HepG2 (cell line): ENCODE measurements at regions not wholly inside any gene's neighbourhood (a gene's known extent, or its start where the extent isn't known, plus 50 kb on each side); places are given as distances from the start of the nearest gene placed in this dataset.

Experiments used
- ATAC-seq: fragments of 200-7000 bp; cut with Tn5 transposase; 3 replicates; pipeline ENCODE4 v1.9.1; 2020; ENCODE audit warnings: mild to moderate bottlenecking, moderate library complexity
- BruUV-seq: library from RNA; stranded (reverse); fragments of 400-500 nt; replicated peaks from 2 replicates; lab custom pipeline; 2021; lab: Mats Ljungman, UMichigan
- CTCF ChIA-PET: fragments of 300-600 bp; formaldehyde crosslinking; extraction: SDS; loops from one replicate; lab custom pipeline; 2021; ENCODE audit warnings: low total read pairs, inconsistent platforms, low intra/inter-chr PET ratio; lab: Yijun Ruan, JAX
- POLR2A ChIA-PET: fragments of 350-600 bp; sonication (Branson Sonifier 250); formaldehyde crosslinking; loops from one replicate; lab custom pipeline; 2020; ENCODE audit warnings: antibody characterized with exemption, inconsistent platforms; lab: Yijun Ruan, JAX
- DNase-seq: peaks from one replicate; pipeline ENCODE4 v3.0.0-alpha.2; 2015; ENCODE audit warnings: low spot score
- FAIRE-seq: peaks from 3 replicates; lab custom pipeline; 2011; peaks lifted over from hg19 to GRCh38; lab: Jason Lieb, UNC
- H2AFZ ChIP-seq: one replicate; pipeline ENCODE4 v1.6.1; 2011; ENCODE audit warnings: low read length, inconsistent platforms
- H3K27ac ChIP-seq: fragments of 300-600 bp; 3 replicates; pipeline ENCODE4 v1.8.0; 2011; ENCODE audit warnings: mixed run types, mild to moderate bottlenecking, mixed read lengths, low read length, inconsistent platforms; ENCODE audit not compliant: insufficient read depth; ENCODE audit errors: extremely low read length
- H3K27me3 ChIP-seq, 2 experiments: fragments of 200-600 bp in 1 of 2; 2 replicates in 1 of 2; 3 replicates in 1 of 2; pipeline versions ENCODE4 v1.6.0 to v1.8.0; 2011; ENCODE audit warnings: low read length in 2 of 2, mild to moderate bottlenecking in 2 of 2, moderate library complexity in 2 of 2, inconsistent platforms in 1 of 2; ENCODE audit not compliant: insufficient read depth in 2 of 2, control insufficient read depth in 1 of 2
- H3K36me3 ChIP-seq, 2 experiments: fragments of 200-600 bp in 1 of 2; replicated peaks in 1 of 2; 2 replicates in 1 of 2; 3 replicates in 1 of 2; pipeline versions ENCODE4 v1.5.1 to v1.8.0; 2011; ENCODE audit warnings: low read length in 2 of 2, inconsistent platforms in 1 of 2; ENCODE audit not compliant: insufficient read depth in 2 of 2, control insufficient read depth in 1 of 2
- H3K4me1 ChIP-seq: 2 replicates; pipeline ENCODE4 v1.5.1; 2012; ENCODE audit warnings: low read length, inconsistent platforms; ENCODE audit not compliant: insufficient read depth
- H3K4me2 ChIP-seq: 2 replicates; pipeline ENCODE4 v1.6.0; 2011; ENCODE audit warnings: low read depth, low read length, inconsistent platforms
- H3K4me3 ChIP-seq, 3 experiments: fragments of 200-600 bp in 1 of 3; sonication (generic), shearing (Covaris generic) in 1 of 3; replicated peaks in 1 of 3; 2 replicates each; pipeline ENCODE4 v1.5.1; 2011 to 2016; ENCODE audit warnings: low read length in 3 of 3, inconsistent platforms in 2 of 3, low read depth in 2 of 3, mild to moderate bottlenecking in 2 of 3, control low read depth in 1 of 3, mixed read lengths in 1 of 3; ENCODE audit not compliant: insufficient read depth in 1 of 3
- H3K79me2 ChIP-seq: one replicate; pipeline ENCODE4 v1.6.1; 2011; ENCODE audit warnings: low read length, inconsistent platforms; ENCODE audit not compliant: insufficient read depth
- H3K9ac ChIP-seq: 2 replicates; pipeline ENCODE4 v1.6.0; 2011; ENCODE audit warnings: mild to moderate bottlenecking, low read depth, low read length, inconsistent platforms; ENCODE audit not compliant: insufficient read depth
- H3K9me3 ChIP-seq: 2 replicates; pipeline ENCODE4 v1.5.1; 2012; ENCODE audit warnings: mild to moderate bottlenecking, low read length
- H4K20me1 ChIP-seq: 2 replicates; pipeline ENCODE4 v1.6.0; 2011; ENCODE audit warnings: inconsistent platforms, mild to moderate bottlenecking, low read length, moderate library complexity; ENCODE audit not compliant: insufficient read depth
- BHLHE40 ChIP-seq: IDR thresholded peaks from 2 replicates; pipeline ENCODE4 v1.6.1; 2011; ENCODE audit warnings: low read length, improper control_type of control experiment
- CREB1 ChIP-seq, 2 experiments: fragments of 450-650 bp in 1 of 2; IDR thresholded peaks; 2 replicates each; pipeline ENCODE4 v1.6.1; 2016 to 2017; ENCODE audit warnings: control low read depth in 1 of 2, mild to moderate bottlenecking in 1 of 2, missing compliant biosample characterization in 1 of 2, missing genetic modification characterization in 1 of 2
- FIP1L1 ChIP-seq: fragments of 200-400 bp; formaldehyde crosslinking; IDR thresholded peaks from 2 replicates; pipeline ENCODE4 v1.6.1; 2018; ENCODE audit warnings: low read depth, mild to moderate bottlenecking, low read length, moderate library complexity, borderline replicate concordance; ENCODE audit not compliant: insufficient read depth
- KDM5B ChIP-seq: sonication (generic); formaldehyde crosslinking; IDR thresholded peaks from 2 replicates; pipeline ENCODE4 v1.4.0; 2020; ENCODE audit warnings: missing genetic modification reagents, mild to moderate bottlenecking, borderline replicate concordance
- SMARCC2 ChIP-seq: fragments of 450-650 bp; IDR thresholded peaks from 2 replicates; pipeline ENCODE4 v1.6.1; 2017; ENCODE audit warnings: antibody characterized with exemption, mild to moderate bottlenecking
- TAF15 ChIP-seq: fragments of 200-400 bp; formaldehyde crosslinking; IDR thresholded peaks from one replicate; pipeline ENCODE4 v1.6.1; 2018; ENCODE audit warnings: mild to moderate bottlenecking, low read depth, low read length; ENCODE audit not compliant: poor library complexity, severe bottlenecking
- ZNF143 ChIP-seq: sonication (generic); formaldehyde crosslinking; IDR thresholded peaks from 2 replicates; pipeline ENCODE4 v1.4.0; 2020; ENCODE audit warnings: missing genetic modification reagents
- ZNF207 ChIP-seq: fragments of 450-650 bp; IDR thresholded peaks from 2 replicates; pipeline ENCODE4 v1.6.1; 2016; ENCODE audit warnings: antibody characterized with exemption, borderline replicate concordance
- ZNF264 ChIP-seq: sonication (generic); formaldehyde crosslinking; IDR thresholded peaks from 2 replicates; pipeline ENCODE4 v1.4.0; 2020; ENCODE audit warnings: missing genetic modification reagents
- ZNF430 ChIP-seq: sonication (generic); formaldehyde crosslinking; IDR thresholded peaks from 2 replicates; pipeline ENCODE4 v1.9.0; 2021; ENCODE audit warnings: mild to moderate bottlenecking, missing genetic modification reagents
- ZNF501 ChIP-seq: sonication (generic); formaldehyde crosslinking; IDR thresholded peaks from 2 replicates; pipeline ENCODE4 v1.5.1; 2020; ENCODE audit warnings: mild to moderate bottlenecking, moderate library complexity, missing genetic modification reagents
- ZNF547 ChIP-seq: sonication (generic); formaldehyde crosslinking; IDR thresholded peaks from 2 replicates; pipeline ENCODE4 v1.5.1; 2020; ENCODE audit warnings: mild to moderate bottlenecking, missing genetic modification reagents
- ZNF780A ChIP-seq: sonication (generic); formaldehyde crosslinking; IDR thresholded peaks from 2 replicates; pipeline ENCODE4 v1.8.0; 2022; ENCODE audit warnings: mild to moderate bottlenecking, missing genetic modification reagents, moderate library complexity
- in situ Hi-C: cut with HindIII; loops from 2 replicates; pipeline ENCODE4 v1.10.0; 2017; ENCODE audit warnings: low pct_unique_long_range_greater_than_20kb; ENCODE audit not compliant: extremely low pct_ligation_motif_present
- intact Hi-C: fragments of 100-400 bp; cut with micrococcal nuclease; formaldehyde crosslinking; loops from one replicate; pipeline ENCODE4 v1.10.0; 2022; ENCODE audit not compliant: unreplicated experiment
- TF ChIP-seq, protein P1 (sequence below): sonication (generic); formaldehyde crosslinking; IDR thresholded peaks from 2 replicates; pipeline ENCODE4 v1.4.0; 2020; ENCODE audit warnings: missing genetic modification reagents
- TF ChIP-seq, protein P2 (sequence below): sonication (generic); formaldehyde crosslinking; IDR thresholded peaks from 2 replicates; pipeline ENCODE4 v1.9.0; 2021; ENCODE audit warnings: missing genetic modification reagents, mild to moderate bottlenecking, borderline replicate concordance
- TF ChIP-seq, protein P3 (sequence below): sonication (generic); formaldehyde crosslinking; IDR thresholded peaks from 2 replicates; pipeline ENCODE4 v1.9.0; 2021; ENCODE audit warnings: missing genetic modification reagents, borderline replicate concordance
- TF ChIP-seq, protein P4 (sequence below): sonication (generic); formaldehyde crosslinking; IDR thresholded peaks from 2 replicates; pipeline ENCODE4 v1.5.0; 2020; ENCODE audit warnings: mild to moderate bottlenecking, missing genetic modification reagents, moderate library complexity

DNA sequence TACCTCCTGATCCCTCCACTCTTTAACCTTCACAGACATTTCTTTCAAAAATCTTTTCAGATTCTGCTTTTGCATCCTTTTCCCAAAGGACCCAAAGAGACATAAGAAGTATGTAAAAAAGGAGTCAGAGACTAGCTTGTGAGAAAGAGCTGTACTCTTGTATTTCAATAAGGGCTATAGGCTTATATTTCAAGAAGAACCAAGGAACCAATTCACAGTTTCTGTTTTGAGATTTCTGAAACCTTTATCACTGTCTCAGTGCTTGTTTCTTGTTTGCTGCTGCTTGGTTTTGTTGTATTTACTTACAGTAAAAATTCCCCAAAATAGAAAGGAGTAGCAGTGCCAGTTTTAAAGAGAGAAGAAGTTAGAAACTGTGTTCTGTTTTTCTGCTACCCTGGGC, 461.6 kb upstream of the ID4 start:
- POLR2A ChIA-PET: no interaction called here
- DNase-seq: no peak
- Histone ChIP-seq H4K20me1 (no peaks in the 10 kb centered on the region), H3K27me3 (no peaks in the 10 kb centered on the region; a peak in 1 of 5 replicates), H3K9me3 (peaks cover 78% of the 10 kb centered on the region), H3K4me1 (no peaks in the 10 kb centered on the region), H3K9ac (no peak overlapping the region), H3K36me3 (no peaks in the 10 kb centered on the region), H3K4me2 (no peak overlapping the region), H2AFZ (no peak overlapping the region), H3K79me2 (no peaks in the 10 kb centered on the region), H3K4me3 (no peak overlapping the region), H3K27ac (no peak overlapping the region)
- in situ Hi-C loops: no loop called here
- BruUV-seq: no TSS peak
- TF ChIP-seq TAF15: no peak
- TF ChIP-seq CREB1 (IDR thresholded peaks at IDR 0.05): no peak
- TF ChIP-seq CREB1 (CRISPR knock-in tag; IDR thresholded peaks at IDR 0.05): no peak
- TF ChIP-seq, protein P1, sequence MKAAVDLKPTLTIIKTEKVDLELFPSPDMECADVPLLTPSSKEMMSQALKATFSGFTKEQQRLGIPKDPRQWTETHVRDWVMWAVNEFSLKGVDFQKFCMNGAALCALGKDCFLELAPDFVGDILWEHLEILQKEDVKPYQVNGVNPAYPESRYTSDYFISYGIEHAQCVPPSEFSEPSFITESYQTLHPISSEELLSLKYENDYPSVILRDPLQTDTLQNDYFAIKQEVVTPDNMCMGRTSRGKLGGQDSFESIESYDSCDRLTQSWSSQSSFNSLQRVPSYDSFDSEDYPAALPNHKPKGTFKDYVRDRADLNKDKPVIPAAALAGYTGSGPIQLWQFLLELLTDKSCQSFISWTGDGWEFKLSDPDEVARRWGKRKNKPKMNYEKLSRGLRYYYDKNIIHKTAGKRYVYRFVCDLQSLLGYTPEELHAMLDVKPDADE (CRISPR knock-in tag): no peak
- TF ChIP-seq BHLHE40: no peak
- no peak for TF ChIP-seq ZNF547 (CRISPR knock-in tag)
- no peak for TF ChIP-seq SMARCC2
- TF ChIP-seq, protein P2, sequence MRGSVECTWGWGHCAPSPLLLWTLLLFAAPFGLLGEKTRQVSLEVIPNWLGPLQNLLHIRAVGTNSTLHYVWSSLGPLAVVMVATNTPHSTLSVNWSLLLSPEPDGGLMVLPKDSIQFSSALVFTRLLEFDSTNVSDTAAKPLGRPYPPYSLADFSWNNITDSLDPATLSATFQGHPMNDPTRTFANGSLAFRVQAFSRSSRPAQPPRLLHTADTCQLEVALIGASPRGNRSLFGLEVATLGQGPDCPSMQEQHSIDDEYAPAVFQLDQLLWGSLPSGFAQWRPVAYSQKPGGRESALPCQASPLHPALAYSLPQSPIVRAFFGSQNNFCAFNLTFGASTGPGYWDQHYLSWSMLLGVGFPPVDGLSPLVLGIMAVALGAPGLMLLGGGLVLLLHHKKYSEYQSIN (CRISPR knock-in tag): no peak
- no peak for TF ChIP-seq ZNF780A (CRISPR knock-in tag)
- TF ChIP-seq, protein P3, sequence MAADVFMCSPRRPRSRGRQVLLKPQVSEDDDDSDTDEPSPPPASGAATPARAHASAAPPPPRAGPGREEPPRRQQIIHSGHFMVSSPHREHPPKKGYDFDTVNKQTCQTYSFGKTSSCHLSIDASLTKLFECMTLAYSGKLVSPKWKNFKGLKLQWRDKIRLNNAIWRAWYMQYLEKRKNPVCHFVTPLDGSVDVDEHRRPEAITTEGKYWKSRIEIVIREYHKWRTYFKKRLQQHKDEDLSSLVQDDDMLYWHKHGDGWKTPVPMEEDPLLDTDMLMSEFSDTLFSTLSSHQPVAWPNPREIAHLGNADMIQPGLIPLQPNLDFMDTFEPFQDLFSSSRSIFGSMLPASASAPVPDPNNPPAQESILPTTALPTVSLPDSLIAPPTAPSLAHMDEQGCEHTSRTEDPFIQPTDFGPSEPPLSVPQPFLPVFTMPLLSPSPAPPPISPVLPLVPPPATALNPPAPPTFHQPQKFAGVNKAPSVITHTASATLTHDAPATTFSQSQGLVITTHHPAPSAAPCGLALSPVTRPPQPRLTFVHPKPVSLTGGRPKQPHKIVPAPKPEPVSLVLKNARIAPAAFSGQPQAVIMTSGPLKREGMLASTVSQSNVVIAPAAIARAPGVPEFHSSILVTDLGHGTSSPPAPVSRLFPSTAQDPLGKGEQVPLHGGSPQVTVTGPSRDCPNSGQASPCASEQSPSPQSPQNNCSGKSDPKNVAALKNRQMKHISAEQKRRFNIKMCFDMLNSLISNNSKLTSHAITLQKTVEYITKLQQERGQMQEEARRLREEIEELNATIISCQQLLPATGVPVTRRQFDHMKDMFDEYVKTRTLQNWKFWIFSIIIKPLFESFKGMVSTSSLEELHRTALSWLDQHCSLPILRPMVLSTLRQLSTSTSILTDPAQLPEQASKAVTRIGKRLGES (CRISPR knock-in tag): no peak
- TF ChIP-seq ZNF143 (CRISPR knock-in tag): no peak
- no peak for TF ChIP-seq ZNF264 (CRISPR knock-in tag)
- no peak for TF ChIP-seq ZNF501 (CRISPR knock-in tag)
- TF ChIP-seq, protein P4, sequence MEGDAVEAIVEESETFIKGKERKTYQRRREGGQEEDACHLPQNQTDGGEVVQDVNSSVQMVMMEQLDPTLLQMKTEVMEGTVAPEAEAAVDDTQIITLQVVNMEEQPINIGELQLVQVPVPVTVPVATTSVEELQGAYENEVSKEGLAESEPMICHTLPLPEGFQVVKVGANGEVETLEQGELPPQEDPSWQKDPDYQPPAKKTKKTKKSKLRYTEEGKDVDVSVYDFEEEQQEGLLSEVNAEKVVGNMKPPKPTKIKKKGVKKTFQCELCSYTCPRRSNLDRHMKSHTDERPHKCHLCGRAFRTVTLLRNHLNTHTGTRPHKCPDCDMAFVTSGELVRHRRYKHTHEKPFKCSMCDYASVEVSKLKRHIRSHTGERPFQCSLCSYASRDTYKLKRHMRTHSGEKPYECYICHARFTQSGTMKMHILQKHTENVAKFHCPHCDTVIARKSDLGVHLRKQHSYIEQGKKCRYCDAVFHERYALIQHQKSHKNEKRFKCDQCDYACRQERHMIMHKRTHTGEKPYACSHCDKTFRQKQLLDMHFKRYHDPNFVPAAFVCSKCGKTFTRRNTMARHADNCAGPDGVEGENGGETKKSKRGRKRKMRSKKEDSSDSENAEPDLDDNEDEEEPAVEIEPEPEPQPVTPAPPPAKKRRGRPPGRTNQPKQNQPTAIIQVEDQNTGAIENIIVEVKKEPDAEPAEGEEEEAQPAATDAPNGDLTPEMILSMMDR (CRISPR knock-in tag): no peak
- no peak for TF ChIP-seq KDM5B (CRISPR knock-in tag)
- no peak for TF ChIP-seq ZNF207
- TF ChIP-seq ZNF430 (CRISPR knock-in tag): no peak
- no peak for TF ChIP-seq FIP1L1
- CTCF ChIA-PET: no interaction called here
- no peak for ATAC-seq
- intact Hi-C loops: no loop called here
- no peak for FAIRE-seq
